GM12891 (cell line): ENCODE measurements at regions not wholly inside any gene's neighbourhood (a gene's known extent, or its start where the extent isn't known, plus 50 kb on each side); places are given as distances from the start of the nearest gene placed in this dataset.

Source experiments
- POU2F2 ChIP-seq: IDR thresholded peaks from 2 replicates; pipeline ENCODE4 v1.6.1; 2011; ENCODE audit warnings: low read depth, mild to moderate bottlenecking, control low read depth, low read length, moderate library complexity
- TAF1 ChIP-seq: IDR thresholded peaks from 2 replicates; pipeline ENCODE4 v1.6.1; 2011; ENCODE audit warnings: low read depth, low read length, control low read depth

DNA sequence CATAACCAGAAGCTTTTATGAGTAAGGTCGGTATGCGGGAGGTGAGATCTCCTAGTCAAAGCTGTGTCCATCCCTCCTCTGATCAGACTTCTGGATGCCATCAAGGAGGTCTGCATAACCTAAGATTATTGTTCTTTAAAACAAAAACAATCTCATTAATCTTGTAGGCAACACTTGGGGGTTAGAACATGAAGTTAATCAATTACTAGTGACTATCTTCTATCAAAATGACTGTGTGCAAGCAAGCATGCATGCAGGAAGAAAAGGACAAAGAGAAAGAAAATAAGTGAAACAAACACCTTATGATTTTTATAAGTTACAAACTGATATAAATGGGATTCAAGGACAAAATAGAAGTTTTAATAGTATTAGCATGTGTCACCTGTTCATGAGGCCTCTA lies 2435.9 kb upstream of the PCDH20 start:
- no peak for TF ChIP-seq POU2F2
- TF ChIP-seq TAF1, result no peak
